Keratinocyte (primary cell): ENCODE measurements at regions not wholly inside any gene's neighbourhood (a gene's known extent, or its start where the extent isn't known, plus 50 kb on each side); places are given as distances from the start of the nearest gene placed in this dataset.

Experiments
- DNase-seq: peaks from one replicate; pipeline ENCODE4 v3.0.0-alpha.2; 2011; ENCODE audit warnings: low read depth, missing footprints, low spot score
- FAIRE-seq: peaks from 2 replicates; lab custom pipeline; 2011; peaks lifted over from hg19 to GRCh38; lab: Jason Lieb, UNC
- H2AFZ ChIP-seq: 2 replicates; pipeline ENCODE4 v1.6.0; 2012; ENCODE audit warnings: low read length, control low read depth, inconsistent platforms; ENCODE audit not compliant: control insufficient read depth
- H3K27ac ChIP-seq: 2 replicates; pipeline ENCODE4 v1.5.1; 2011; ENCODE audit warnings: low read length; ENCODE audit not compliant: control insufficient read depth, insufficient read depth
- H3K27me3 ChIP-seq: 3 replicates; pipeline ENCODE4 v1.6.0; 2011; ENCODE audit warnings: low read length; ENCODE audit not compliant: control insufficient read depth, insufficient read depth; ENCODE audit errors: extremely low read depth
- H3K36me3 ChIP-seq, 2 experiments: 2 replicates in 1 of 2; 3 replicates in 1 of 2; pipeline ENCODE4 v1.5.1; 2011; ENCODE audit warnings: low read length in 2 of 2, mild to moderate bottlenecking in 1 of 2; ENCODE audit not compliant: control insufficient read depth in 2 of 2, insufficient read depth in 2 of 2; ENCODE audit errors: extremely low read depth in 1 of 2
- H3K4me1 ChIP-seq: 3 replicates; pipeline ENCODE4 v1.5.1; 2011; ENCODE audit warnings: low read length; ENCODE audit not compliant: control insufficient read depth, insufficient read depth; ENCODE audit errors: extremely low read depth
- H3K4me2 ChIP-seq: 3 replicates; pipeline ENCODE4 v1.6.0; 2011; ENCODE audit warnings: low read depth, low read length; ENCODE audit not compliant: control insufficient read depth, insufficient read depth; ENCODE audit errors: extremely low read depth
- H3K4me3 ChIP-seq, 3 experiments: fragments of 200-600 bp in 1 of 3; sonication (generic) in 1 of 3; 2 replicates in 2 of 3; 3 replicates in 1 of 3; pipeline ENCODE4 v1.5.1; 2011 to 2016; ENCODE audit warnings: low read length in 3 of 3, mild to moderate bottlenecking in 3 of 3, control low read depth in 2 of 3, inconsistent platforms in 1 of 3, low read depth in 1 of 3, mixed read lengths in 1 of 3, mixed run types in 1 of 3, moderate library complexity in 1 of 3; ENCODE audit not compliant: control insufficient read depth in 2 of 3, insufficient read depth in 2 of 3; ENCODE audit errors: extremely low read depth in 1 of 3
- H3K79me2 ChIP-seq: 2 replicates; pipeline ENCODE4 v1.6.0; 2012; ENCODE audit warnings: low read length; ENCODE audit not compliant: control insufficient read depth, insufficient read depth
- H3K9ac ChIP-seq: 3 replicates; pipeline ENCODE4 v1.6.0; 2011; ENCODE audit warnings: low read length; ENCODE audit not compliant: control insufficient read depth, insufficient read depth; ENCODE audit errors: extremely low read depth
- H3K9me1 ChIP-seq: 3 replicates; pipeline ENCODE4 v1.6.0; 2011; ENCODE audit warnings: low read length; ENCODE audit not compliant: control insufficient read depth, insufficient read depth; ENCODE audit errors: extremely low read depth
- H3K9me3 ChIP-seq: 2 replicates; pipeline ENCODE4 v1.5.1; 2012; ENCODE audit warnings: low read depth, low read length; ENCODE audit not compliant: control insufficient read depth
- H4K20me1 ChIP-seq: 3 replicates; pipeline ENCODE4 v1.6.0; 2011; ENCODE audit warnings: low read length; ENCODE audit not compliant: control insufficient read depth, insufficient read depth; ENCODE audit errors: extremely low read depth
- EZH2 ChIP-seq: IDR thresholded peaks from one replicate; pipeline ENCODE4 v1.6.1; 2012; ENCODE audit warnings: inconsistent platforms, mild to moderate bottlenecking, low read length, moderate library complexity
- dilution Hi-C: fragments of 300-500 bp; cut with MboI; formaldehyde crosslinking; loops from one replicate; pipeline ENCODE4 v1.7.0; 2020; ENCODE audit warnings: low sequenced_read_pairs; ENCODE audit not compliant: extremely low pct_ligation_motif_present
- TF ChIP-seq, protein P1 (sequence below), 3 experiments: IDR thresholded peaks in 1 of 3; conservative IDR thresholded peaks in 1 of 3; optimal IDR thresholded peaks in 1 of 3; 2 replicates in 2 of 3; 3 replicates in 1 of 3; pipeline versions ENCODE3 to v1.5.1; 2011; ENCODE audit warnings: low read length in 3 of 3, mild to moderate bottlenecking in 3 of 3, moderate library complexity in 2 of 3, control low read depth in 1 of 3, inconsistent platforms in 1 of 3; ENCODE audit not compliant: insufficient read depth in 2 of 3; ENCODE audit errors: extremely low read depth in 1 of 3

DNA sequence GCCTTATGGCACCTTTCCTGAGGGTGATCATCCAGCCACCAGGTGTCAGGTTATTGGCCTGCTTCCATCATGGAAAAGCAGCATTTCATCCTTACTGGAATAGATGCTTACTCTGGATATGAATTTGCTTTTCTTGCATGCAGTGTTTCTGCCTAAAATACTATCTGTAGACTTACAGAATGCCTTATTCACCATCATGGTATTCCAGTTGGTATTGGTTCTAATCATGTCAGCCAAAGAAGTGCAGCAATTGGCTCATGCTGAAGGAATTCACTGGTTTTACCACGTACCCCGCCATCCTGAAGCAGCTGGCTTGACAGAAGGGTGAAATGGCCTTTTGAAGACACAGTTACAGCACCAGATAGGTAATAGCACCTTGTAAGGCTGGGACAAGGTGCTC lies 194.2 kb downstream of the AASDHPPT start:
- H3K4me2 ChIP-seq, result no peak overlapping the region
- DNase-seq (no peak), FAIRE-seq (no peak)
- no peak overlapping the region for H2AFZ ChIP-seq
- H3K9me3 ChIP-seq, result no peaks in the 10 kb centered on the region
- H3K4me1 ChIP-seq, result no peaks in the 10 kb centered on the region
- no peaks in the 10 kb centered on the region for H3K36me3 ChIP-seq
- dilution Hi-C loops, result no loop called here
- H3K27ac ChIP-seq, result no peak overlapping the region
- no peak overlapping the region for H3K4me3 ChIP-seq
- no peak for TF ChIP-seq EZH2
- TF ChIP-seq, protein P1, sequence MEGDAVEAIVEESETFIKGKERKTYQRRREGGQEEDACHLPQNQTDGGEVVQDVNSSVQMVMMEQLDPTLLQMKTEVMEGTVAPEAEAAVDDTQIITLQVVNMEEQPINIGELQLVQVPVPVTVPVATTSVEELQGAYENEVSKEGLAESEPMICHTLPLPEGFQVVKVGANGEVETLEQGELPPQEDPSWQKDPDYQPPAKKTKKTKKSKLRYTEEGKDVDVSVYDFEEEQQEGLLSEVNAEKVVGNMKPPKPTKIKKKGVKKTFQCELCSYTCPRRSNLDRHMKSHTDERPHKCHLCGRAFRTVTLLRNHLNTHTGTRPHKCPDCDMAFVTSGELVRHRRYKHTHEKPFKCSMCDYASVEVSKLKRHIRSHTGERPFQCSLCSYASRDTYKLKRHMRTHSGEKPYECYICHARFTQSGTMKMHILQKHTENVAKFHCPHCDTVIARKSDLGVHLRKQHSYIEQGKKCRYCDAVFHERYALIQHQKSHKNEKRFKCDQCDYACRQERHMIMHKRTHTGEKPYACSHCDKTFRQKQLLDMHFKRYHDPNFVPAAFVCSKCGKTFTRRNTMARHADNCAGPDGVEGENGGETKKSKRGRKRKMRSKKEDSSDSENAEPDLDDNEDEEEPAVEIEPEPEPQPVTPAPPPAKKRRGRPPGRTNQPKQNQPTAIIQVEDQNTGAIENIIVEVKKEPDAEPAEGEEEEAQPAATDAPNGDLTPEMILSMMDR (optimal IDR thresholded peaks at IDR 0.05 in 1 of 3, IDR thresholded peaks at IDR 0.05 in 1 of 3, conservative IDR thresholded peaks at IDR 0.05 in 1 of 3; ENCODE audit: extremely low read depth in 1 of 3, insufficient read depth in 2 of 3, low read length in 3 of 3), result peak in 1 of 3 experiments; percentile 8
- no peaks in the 10 kb centered on the region for H3K79me2 ChIP-seq
- no peaks in the 10 kb centered on the region for H3K27me3 ChIP-seq
- H3K9ac ChIP-seq, result no peak overlapping the region
- H4K20me1 ChIP-seq, result no peaks in the 10 kb centered on the region
- H3K9me1 ChIP-seq, result no peaks in the 10 kb centered on the region

- Histone ChIP-seq H3K4me1 (no peaks in the 10 kb centered on the region), H4K20me1 (no peaks in the 10 kb centered on the region), H3K4me3 (no peak overlapping the region), H3K79me2 (no peaks in the 10 kb centered on the region), H3K4me2 (no peak overlapping the region), H3K9ac (no peak overlapping the region), H3K27me3 (no peaks in the 10 kb centered on the region), H3K9me3 (no peaks in the 10 kb centered on the region), H2AFZ (no peak overlapping the region), H3K9me1 (no peaks in the 10 kb centered on the region), H3K36me3 (no peaks in the 10 kb centered on the region), H3K27ac (no peak overlapping the region)
- no peak for TF ChIP-seq EZH2
- TF ChIP-seq, protein P1 (optimal IDR thresholded peaks at IDR 0.05 in 1 of 3, IDR thresholded peaks at IDR 0.05 in 1 of 3, conservative IDR thresholded peaks at IDR 0.05 in 1 of 3; ENCODE audit: extremely low read depth in 1 of 3, insufficient read depth in 2 of 3, low read length in 3 of 3), result no peak
- FAIRE-seq, result no peak
- no peak for DNase-seq
- dilution Hi-C loops, result no loop called here
Observed at GRCh38 chr11:106275151-106275550, 197.7 kb downstream of the AASDHPPT start.
